Stimulated activated CD4-positive, alpha-beta T cell treated with anti-CD3 and anti-CD28 coated beads, Interleukin-2, amount 100 ng/mL, for 48 hours (primary cell): ENCODE measurements at regions not wholly inside any gene's neighbourhood (a gene's known extent, or its start where the extent isn't known, plus 50 kb on each side); places are given as distances from the start of the nearest gene placed in this dataset.
"Not testable (repeated sequence)": the region's sequence is repeated elsewhere in the genome, so short reads cannot be mapped to it uniquely, and the experiment has no call there.

Experiments
- DNase-seq, 2 donors: peaks; one replicate each; pipeline ENCODE4 v3.0.0-alpha.2; 2020

DNA sequence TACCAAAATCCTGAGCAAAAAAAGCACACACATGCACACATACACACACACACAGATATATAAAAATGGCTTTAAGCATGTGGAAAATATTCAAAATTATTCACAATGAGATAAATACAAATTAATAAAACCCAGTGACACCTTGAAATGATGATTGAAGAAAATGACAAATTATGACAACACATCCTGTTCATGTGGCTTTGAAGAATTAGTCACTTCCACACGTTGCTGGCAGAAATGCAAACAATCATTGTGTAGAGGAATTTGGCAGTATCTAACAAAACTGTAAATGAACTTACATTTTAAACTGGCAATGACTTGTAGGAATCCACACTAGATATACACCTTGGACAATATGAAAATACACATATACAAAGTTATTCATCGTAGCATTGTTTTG, 95.8 kb upstream of the RGPD4 start:
- no peak for DNase-seq

DNA sequence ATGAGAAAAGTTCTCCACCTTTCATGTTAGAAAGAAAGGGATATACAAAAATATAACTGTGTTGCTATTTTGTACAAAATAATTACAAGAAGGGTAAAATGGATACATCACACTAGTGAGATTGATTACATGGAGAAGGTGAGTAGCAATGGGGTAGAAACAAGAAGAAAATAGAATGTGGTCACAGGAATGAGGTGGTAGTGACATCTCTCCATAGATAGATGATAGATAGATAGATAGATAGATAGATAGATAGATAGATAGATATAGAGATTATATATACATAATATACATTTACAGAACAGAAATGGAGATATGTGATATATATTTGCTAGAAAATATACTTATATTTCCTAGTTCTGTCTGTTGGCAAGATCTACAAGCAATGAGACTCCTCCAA, 95.3 kb upstream of the RGPD4 start:
- DNase-seq: no peak

GRCh38 chr2:107735201-107735600, 91.5 kb upstream of the RGPD4 start:
- DNase-seq: no peak

GRCh38 chr2:107737756-107738155, 88.9 kb upstream of the RGPD4 start:
- no peak for DNase-seq

GRCh38 chr2:107738266-107738665, 88.4 kb upstream of the RGPD4 start:
- DNase-seq: no peak

DNA sequence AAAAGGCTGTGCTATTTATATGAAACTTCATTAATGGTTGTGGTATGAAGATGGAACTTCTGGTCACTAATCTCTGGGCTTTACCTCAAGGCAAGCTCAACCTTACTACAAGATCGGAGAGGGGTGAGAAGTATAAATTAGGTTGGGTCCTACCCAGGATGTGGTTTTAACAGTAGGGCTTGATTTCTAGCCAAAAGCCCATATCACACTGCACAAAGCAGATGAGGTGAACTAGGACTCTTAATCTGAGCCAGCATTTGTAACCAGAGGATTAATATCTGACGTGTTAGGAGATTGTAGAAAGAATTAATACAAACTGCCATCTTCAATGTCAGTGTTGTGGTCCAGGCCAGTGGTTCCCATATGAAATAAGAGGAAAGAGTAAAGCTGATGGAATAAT, 86.4 kb upstream of the RGPD4 start:
- DNase-seq: no peak

- no peak for DNase-seq
These were observed 84.1 kb upstream of the RGPD4 start for GRCh38 chr2:107742460-107743027.

GRCh38 chr2:107743274-107743673, 83.4 kb upstream of the RGPD4 start:
- DNase-seq: no peak

- no peak for DNase-seq
These were observed 81.6 kb upstream of the RGPD4 start for GRCh38 chr2:107745100-107745499.

DNA sequence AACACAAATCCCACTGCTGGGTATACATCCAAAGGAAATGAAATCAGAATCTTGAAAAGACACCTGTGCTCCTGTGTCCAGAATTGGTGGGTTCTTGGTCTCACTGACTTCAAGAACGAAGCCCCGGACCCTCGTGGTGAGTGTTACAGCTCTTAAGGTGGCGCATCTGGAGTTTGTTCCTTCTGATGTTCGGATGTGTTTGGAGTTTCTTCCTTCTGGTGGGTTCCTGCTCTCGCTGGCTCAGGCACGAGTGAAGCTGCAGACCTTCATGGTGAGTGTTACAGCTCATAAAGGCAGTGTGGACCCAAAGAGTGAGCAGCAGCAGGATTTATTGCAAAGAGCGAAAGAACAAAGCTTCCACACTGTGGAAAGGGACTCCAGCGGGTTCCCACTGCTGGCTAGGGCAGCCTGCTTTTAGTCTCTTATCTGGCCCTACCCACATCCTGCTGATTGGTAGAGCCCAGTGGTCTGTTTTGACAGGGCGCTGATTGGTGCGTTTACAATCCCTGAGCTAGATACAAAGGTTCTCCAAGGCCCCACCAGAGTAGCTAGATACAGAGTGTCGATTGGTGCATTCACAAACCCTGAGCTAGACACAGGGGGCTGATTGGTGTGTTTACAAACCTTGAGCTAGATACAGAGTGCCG, 80.0 kb upstream of the RGPD4 start:
- not testable (repeated sequence) for DNase-seq

DNA sequence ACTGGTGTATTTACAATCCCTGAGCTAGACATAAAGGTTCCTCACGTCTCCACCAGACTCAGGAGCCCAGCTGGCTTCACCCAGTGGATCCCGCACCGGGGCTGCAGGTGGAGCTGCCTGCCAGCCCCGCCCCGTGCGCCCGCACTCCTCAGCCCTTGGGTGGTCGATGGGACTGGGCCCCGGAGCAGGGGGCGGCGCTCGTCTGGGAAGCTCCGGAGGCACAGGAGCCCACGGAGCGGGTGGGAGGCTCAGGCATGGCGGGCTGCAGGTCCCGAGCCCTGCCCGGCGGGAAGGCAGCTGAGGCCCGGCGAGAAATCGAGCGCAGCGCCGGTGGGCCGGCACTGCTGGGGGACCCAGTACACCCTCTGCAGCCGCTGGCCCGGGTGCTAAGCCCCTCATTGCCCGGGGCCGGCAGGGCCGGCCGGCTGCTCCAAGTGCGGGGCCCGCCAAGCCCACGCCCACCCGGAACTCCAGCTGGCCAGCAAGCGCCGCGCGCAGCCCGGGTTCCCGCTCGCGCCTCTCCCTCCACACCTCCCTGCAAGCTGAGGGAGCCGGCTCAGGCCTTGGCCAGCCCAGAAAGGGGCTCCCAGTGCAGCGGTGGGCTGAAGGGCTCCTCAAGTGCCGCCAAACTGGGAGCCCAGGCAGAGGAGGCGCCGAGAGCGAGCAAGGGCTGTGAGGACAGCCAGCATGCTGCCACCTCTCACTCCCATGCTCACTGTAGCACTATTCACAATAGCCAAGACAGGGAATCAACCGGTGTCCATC, 79.3 kb upstream of the RGPD4 start:
- DNase-seq: not testable (repeated sequence)

DNA sequence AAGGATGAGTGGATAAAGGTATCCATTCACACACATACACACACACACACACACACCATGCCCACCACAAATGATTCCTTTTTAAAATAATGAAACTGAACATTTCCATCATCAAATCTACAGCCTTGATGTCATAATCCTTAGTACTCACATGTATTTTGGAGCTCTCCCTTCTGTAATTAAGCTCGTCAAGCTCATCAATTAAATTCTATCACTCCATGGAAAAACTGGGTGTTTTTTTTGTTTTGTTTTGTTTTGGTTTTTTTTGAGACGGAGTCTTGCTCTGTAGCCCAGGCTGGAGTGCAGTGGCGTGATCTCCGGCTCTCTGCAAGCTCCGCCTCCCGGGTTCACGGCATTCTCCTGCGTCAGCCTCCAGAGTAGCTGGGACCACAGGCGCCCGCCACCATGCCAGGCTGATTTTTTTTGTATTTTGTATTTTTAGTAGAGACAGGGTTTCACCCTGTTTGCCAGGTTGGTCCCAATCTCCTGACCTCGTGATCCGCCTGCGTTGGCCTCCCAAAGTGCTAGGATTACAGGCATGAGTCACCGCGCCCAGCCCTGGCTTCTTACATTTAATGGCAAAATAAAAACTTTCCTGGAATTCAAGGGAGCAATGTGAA, 78.6 kb upstream of the RGPD4 start:
- DNase-seq: no peak

DNA sequence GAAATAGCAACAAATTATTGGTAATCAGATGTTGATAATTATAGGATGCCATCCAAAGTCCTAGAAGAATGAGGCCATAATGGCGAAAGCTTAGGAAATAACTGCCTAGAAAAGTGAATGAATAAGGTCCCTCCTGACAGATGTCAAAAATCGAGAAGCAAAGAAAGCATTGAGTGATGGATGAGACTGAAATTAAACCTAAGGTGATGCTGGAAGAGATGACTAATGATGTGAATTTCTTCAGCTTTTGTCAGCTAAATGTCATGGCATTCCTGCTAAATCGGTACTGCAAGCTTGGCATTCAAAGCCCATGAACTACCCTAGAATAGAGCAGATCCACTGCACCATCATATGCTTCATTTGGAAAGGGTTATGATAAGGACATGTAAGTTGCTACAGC, 74.8 kb upstream of the RGPD4 start:
- no peak for DNase-seq

- not testable (repeated sequence) for DNase-seq
These were observed 72.9 kb upstream of the RGPD4 start for GRCh38 chr2:107753806-107754205.

DNA sequence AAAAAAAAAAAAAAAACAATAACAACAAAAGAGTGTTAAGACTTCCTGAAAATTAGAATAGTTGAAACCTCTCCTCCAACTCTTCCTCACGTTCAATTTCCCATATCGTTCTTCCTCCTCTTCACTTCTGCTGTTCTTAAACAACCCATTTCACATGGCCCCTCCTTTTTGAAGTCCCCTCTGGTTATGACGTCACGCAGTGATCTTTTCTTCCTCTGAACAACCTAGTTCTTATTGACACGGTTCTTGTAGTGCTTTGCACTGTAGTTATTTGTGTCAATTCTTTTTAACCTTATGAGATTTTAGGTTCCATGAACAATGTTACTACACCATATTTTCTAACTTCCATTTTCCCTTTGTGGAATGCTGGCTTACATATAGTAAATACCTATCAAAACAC, 69.5 kb upstream of the RGPD4 start:
- DNase-seq: no peak

DNA sequence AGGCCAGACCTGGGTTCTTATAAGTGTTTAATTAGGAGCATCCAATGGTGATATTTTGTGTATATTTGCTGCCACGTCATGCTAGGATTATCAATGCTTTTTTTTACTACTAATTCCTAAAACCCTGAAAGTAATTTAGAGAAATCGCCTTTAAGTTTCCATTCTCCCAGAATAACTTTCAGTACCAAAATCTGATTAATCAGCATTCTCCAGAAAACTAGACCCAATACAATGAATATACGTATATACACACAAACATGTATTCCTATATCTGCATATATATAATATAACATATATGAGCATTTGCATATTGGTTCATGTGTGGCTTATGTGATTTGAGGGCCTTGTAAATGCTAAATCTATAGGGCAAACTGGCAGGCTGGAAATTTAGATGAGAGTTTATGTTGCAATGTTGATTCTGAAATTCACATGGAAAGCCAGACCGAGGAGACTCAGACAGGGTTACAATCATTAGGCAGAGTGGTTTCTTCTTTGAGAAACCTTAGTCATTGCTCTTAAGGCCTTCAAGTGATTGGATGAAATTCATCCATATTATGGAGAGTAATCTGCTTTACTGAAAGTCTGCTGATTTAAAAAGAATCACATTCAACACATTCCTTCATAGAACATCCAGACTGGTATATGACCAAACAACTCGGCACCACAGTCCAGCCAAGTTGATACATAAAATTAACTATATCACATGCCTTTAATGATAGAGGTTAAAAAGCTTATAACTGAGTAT, 65.9 kb upstream of the RGPD4 start:
- DNase-seq: no peak

GRCh38 chr2:107772353-107772752, 54.3 kb upstream of the RGPD4 start:
- no peak for DNase-seq

DNA sequence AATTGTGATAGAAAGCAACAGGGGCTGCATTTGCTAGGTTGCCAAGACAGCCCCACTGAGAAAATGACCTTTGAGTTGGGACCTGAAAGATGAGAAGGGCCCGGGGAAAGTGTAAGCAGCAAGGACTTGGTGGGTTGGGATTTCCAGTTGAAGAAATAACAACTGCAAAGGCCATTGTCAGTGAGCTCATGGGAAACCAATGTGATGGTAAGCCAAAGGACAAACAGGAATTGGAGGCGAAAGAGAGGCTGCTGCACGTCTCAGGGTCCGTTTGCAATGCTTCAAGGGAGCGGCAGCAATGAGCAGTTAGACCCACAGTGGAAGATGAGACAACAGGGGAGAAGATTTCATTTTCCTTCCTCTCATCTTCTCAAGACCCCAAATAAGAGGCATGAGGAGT, 51.5 kb upstream of the RGPD4 start:
- no peak for DNase-seq

- no peak for DNase-seq
These were observed 50.9 kb upstream of the RGPD4 start for GRCh38 chr2:107775791-107776190.

GRCh38 chr2:107776362-107776761, 50.3 kb upstream of the RGPD4 start:
- DNase-seq: no peak
